ENCODE measurements at regions not wholly inside any gene's neighbourhood (a gene's known extent, or its start where the extent isn't known, plus 50 kb on each side); places are given as distances from the start of the nearest gene placed in this dataset.
A peak's percentile ranks its signal among the peaks of the same experiment; 100 is the strongest.

DNA sequence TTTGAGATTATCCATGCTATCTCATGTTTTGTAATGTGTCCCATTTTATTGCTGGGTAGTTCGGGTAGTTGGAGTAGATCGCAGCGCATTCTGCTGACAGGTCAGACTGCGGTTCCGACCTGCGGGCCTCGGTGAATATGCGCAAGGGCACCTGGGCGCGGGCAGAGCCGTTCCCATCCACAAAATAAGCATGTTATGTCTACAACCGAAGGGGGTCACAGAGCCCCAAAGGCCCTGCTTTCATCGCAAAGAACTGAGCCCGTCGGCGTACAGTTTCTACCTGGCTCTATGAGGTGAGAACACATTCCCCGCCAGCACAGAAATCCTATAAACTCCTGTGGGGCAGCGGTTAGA lies 88.4 kb downstream of the PRKAB2 start:
- Histone ChIP-seq H3K36me3 (no peaks in the 10 kb centered on the region), H3K27ac (no peak overlapping the region), H3K4me3 (peak overlapping the region; percentile 11 to 61 (median 49)), H3K27me3 (peaks cover 16 to 62% (median 50%) of the 10 kb centered on the region in 9 donors), H3K9me3 (peaks cover 0 to 25% (median 10%) of the 10 kb centered on the region in 12 donors), H3K4me1 (peaks cover 0 to 34% (median 10%) of the 10 kb centered on the region in 12 donors)
- WGBS, 4 donors: 8 to 23% (median 10%) methylated on average over 10 to 18 of the region's 18 CpGs
- intact Hi-C loops (cut with DNase I): no loop called here
- no peak for DNase-seq
- ATAC-seq: no peak
- TF ChIP-seq, protein P1, sequence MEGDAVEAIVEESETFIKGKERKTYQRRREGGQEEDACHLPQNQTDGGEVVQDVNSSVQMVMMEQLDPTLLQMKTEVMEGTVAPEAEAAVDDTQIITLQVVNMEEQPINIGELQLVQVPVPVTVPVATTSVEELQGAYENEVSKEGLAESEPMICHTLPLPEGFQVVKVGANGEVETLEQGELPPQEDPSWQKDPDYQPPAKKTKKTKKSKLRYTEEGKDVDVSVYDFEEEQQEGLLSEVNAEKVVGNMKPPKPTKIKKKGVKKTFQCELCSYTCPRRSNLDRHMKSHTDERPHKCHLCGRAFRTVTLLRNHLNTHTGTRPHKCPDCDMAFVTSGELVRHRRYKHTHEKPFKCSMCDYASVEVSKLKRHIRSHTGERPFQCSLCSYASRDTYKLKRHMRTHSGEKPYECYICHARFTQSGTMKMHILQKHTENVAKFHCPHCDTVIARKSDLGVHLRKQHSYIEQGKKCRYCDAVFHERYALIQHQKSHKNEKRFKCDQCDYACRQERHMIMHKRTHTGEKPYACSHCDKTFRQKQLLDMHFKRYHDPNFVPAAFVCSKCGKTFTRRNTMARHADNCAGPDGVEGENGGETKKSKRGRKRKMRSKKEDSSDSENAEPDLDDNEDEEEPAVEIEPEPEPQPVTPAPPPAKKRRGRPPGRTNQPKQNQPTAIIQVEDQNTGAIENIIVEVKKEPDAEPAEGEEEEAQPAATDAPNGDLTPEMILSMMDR (IDR thresholded peaks at IDR 0.05): no peak
- TF ChIP-seq POLR2A (IDR thresholded peaks at IDR 0.05): no peak

DNA sequence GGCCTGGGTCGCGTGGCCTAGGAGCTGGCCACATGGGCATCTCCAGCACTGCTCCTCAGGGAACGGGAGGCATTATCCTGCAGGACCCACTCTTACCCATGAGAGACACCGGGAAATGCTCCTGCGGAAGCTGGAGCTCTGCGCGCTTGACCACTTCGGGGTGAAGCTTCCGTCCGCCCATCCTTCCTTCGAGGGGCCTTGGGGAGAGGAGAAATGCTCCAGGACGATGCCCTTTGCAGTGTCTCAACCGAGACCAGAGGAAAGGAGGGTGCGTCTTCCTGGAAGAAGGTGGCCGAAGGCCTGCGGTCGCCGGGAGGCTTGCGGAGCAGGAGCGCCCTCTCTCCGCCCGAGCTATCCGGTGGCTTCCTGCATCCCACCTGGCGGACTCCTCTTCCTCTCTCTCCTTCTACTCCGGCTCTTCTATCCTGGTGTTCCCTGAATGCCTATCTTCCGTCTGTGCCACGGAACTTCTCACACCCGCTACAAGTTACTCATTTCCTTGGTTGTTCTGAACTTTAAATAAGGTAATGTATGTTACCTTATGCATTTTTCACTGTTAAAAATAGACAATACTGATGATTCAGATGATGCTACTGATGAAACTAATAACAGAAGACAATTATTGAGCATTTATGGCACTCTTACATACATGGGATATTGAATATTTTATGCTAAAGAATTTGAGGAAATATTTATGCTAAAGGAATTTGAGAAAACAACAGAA lies 91.4 kb downstream of the PRKAB2 start:
- no peak overlapping the region for H3K4me3 ChIP-seq
- peaks cover 0 to 2% (median 0%) of the 10 kb centered on the region in 12 donors for H3K9me3 ChIP-seq
- WGBS, 4 donors: 4 to 13% (median 5%) methylated on average over 25 to 28 of the region's 28 CpGs
- H3K36me3 ChIP-seq: no peaks in the 10 kb centered on the region
- TF ChIP-seq, protein P1 (IDR thresholded peaks at IDR 0.05): no peak
- no peak for TF ChIP-seq POLR2A (IDR thresholded peaks at IDR 0.05)
- H3K27ac ChIP-seq: no peak overlapping the region
- H3K4me1 ChIP-seq: peaks cover 0 to 45% (median 10%) of the 10 kb centered on the region in 12 donors
- intact Hi-C loops (cut with DNase I): no loop called here
- ATAC-seq: no peak
- DNase-seq: no peak
- H3K27me3 ChIP-seq: peaks cover 35 to 91% (median 81%) of the 10 kb centered on the region in 9 donors

DNA sequence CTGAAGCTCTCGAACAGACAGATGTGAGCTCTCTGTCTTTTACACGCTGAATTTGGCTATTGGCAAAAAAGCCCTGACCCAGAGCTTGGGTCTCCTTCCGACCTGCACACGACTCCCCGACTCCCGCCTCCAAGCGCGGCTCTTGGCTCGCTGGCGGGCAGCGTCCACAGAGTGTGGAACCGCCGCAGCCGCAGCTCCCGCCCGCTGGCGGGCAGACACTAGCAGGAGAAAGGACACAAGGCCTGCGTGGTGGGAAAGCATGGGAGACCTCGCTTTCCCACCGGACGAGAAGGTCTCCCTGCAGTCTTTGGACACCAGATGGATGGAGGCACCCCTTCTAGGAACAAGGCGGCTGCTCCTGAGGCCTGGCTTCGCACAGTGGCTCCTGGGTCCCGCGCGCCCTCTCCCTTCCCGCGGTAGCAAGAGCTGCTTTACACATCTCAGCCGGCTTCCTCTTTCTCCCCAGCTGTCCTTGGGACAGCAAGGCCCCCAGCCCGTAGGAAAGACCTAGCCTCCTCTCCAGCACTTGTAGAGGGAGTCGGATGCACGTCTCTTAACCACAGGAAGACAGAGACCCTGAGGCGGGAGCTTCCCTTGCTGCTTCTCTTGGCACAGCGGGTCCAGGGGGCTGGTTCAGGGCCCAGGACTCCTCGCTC lies 92.1 kb downstream of the PRKAB2 start:
- Histone ChIP-seq H3K9me3 (no peaks in the 10 kb centered on the region), H3K27ac (no peak overlapping the region), H3K4me3 (peak overlapping the region in 5 of 12 donors; percentile 9 to 26 (median 10)), H3K4me1 (peaks cover 0 to 44% (median 10%) of the 10 kb centered on the region in 12 donors), H3K27me3 (peaks cover 37 to 94% (median 85%) of the 10 kb centered on the region in 9 donors), H3K36me3 (no peaks in the 10 kb centered on the region)
- no peak for DNase-seq
- intact Hi-C loops (cut with DNase I): no loop called here
- 2 to 4% (median 2%) methylated on average over 32 to 35 of the region's 35 CpGs for WGBS, 4 donors
- TF ChIP-seq, protein P1 (IDR thresholded peaks at IDR 0.05): no peak
- TF ChIP-seq POLR2A (IDR thresholded peaks at IDR 0.05): no peak
- no peak for ATAC-seq

DNA sequence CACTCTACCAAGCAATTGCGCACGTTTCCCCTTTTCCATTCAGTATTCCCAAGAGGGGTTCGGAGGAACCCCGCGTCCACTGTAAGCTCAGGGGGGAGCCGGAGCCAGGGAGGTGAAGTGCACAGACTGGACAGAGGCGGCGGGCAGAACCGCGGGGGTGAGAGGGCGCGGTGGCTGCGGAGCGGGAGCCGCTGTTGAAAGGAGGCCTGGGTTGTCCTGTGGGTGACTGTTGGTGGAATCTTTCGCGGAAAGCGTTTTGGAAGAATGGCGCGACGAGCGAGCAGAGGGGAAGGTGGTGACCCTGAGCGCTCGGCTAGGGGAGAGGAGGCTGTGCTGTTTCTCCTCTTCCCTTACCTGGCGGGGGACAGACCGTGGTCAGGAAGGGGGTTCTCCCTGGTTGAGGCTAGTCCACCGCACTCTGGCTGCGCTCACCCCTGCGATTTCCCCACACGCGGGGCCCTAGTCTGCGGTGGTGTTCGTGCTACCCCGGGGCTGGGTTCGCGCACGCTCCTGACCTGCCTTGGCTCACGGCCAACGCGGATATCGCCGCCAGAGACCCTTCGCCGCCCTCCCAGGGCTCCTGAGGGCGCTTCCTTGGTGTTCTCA lies 92.8 kb downstream of the PRKAB2 start:
- Histone ChIP-seq H3K4me3 (peak overlapping the region in 5 of 12 donors; percentile 9 to 26 (median 10)), H3K9me3 (no peaks in the 10 kb centered on the region), H3K27ac (no peak overlapping the region), H3K27me3 (peaks cover 37 to 99% (median 84%) of the 10 kb centered on the region in 9 donors), H3K36me3 (no peaks in the 10 kb centered on the region), H3K4me1 (peaks cover 0 to 39% (median 10%) of the 10 kb centered on the region in 12 donors)
- ATAC-seq (no peak), DNase-seq (no peak)
- intact Hi-C loops (cut with DNase I): no loop called here
- 3 to 11% (median 4%) methylated on average over 28 to 45 of the region's 45 CpGs for WGBS, 4 donors
- TF ChIP-seq, protein P1 (IDR thresholded peaks at IDR 0.05): no peak
- no peak for TF ChIP-seq POLR2A (IDR thresholded peaks at IDR 0.05)

Measured in heart left ventricle (tissue), 16 donors.